ENCODE measurements at regions not wholly inside any gene's neighbourhood (a gene's known extent, or its start where the extent isn't known, plus 50 kb on each side); places are given as distances from the start of the nearest gene placed in this dataset.

- Histone ChIP-seq H4K20me1 (replicated peaks in 1 of 2; ENCODE audit: control insufficient read depth in 1 of 2, insufficient read depth in 2 of 2, low read length in 2 of 2) (no peaks in the 10 kb centered on the region), H3K56ac (replicated peaks; ENCODE audit: insufficient read length, low read depth, low read length) (no peak overlapping the region), H3K18ac (ENCODE audit: extremely low read depth, low read length) (no peak overlapping the region), H3K23me2 (ENCODE audit: low read depth, low read length) (no peaks in the 10 kb centered on the region), H3K79me2 (ENCODE audit: control insufficient read depth in 1 of 2, insufficient read depth in 2 of 2, low read length in 2 of 2) (no peaks in the 10 kb centered on the region), H3K36me3 (ENCODE audit: control insufficient read depth in 2 of 4, insufficient read depth in 4 of 4, low read length in 3 of 4) (no peaks in the 10 kb centered on the region), H3K79me1 (ENCODE audit: low read depth, low read length) (no peaks in the 10 kb centered on the region), H2AFZ (ENCODE audit: low read length) (no peak overlapping the region), H2BK5ac (ENCODE audit: low read depth, low read length) (no peak overlapping the region), H2BK20ac (ENCODE audit: low read length) (no peak overlapping the region), H3K4me1 (replicated peaks in 1 of 4; ENCODE audit: control insufficient read depth in 3 of 4, insufficient read depth in 4 of 4, low read length in 3 of 4) (no peaks in the 10 kb centered on the region), H3K9me3 (ENCODE audit: insufficient read depth in 2 of 2, low read depth in 1 of 2, low read length in 1 of 2) (peaks cover 64 to 86% of the 10 kb centered on the region in 2 experiments), H3K4ac (replicated peaks; ENCODE audit: insufficient read length, low read depth, low read length) (no peak overlapping the region), H3K23ac (ENCODE audit: insufficient read length) (no peak overlapping the region), H3K4me3 (ENCODE audit: extremely low read depth in 1 of 4, insufficient read depth in 2 of 4, low read depth in 3 of 4, low read length in 4 of 4) (no peak overlapping the region), H3K27ac (ENCODE audit: low read depth, low read length) (no peak overlapping the region), H3K14ac (ENCODE audit: insufficient read length) (no peak overlapping the region), H3K27me3 (replicated peaks in 1 of 4; ENCODE audit: control insufficient read depth in 3 of 4, extremely low read depth in 1 of 4, insufficient read depth in 3 of 4, low read length in 3 of 4) (no peaks in the 10 kb centered on the region), H2BK120ac (replicated peaks; ENCODE audit: low read depth, low read length) (no peak overlapping the region), H3K9ac (replicated peaks in 1 of 4; ENCODE audit: extremely low read depth in 1 of 4, low read depth in 3 of 4, low read length in 3 of 4) (no peak overlapping the region), H4K91ac (replicated peaks; ENCODE audit: insufficient read length, low read length) (no peak overlapping the region), H4K5ac (ENCODE audit: insufficient read length, low read depth, low read length) (no peak overlapping the region), H2BK12ac (ENCODE audit: low read depth, low read length) (no peak overlapping the region), H2AK5ac (ENCODE audit: low read depth, low read length) (no peak overlapping the region), H4K8ac (ENCODE audit: extremely low read depth, insufficient read depth, low read length) (no peak overlapping the region), H2BK15ac (ENCODE audit: low read length) (no peak overlapping the region), H3K4me2 (ENCODE audit: insufficient read depth in 1 of 2, low read depth in 2 of 2, low read length in 2 of 2) (no peak overlapping the region)
- no peak for FAIRE-seq
- WGBS, 2 experiments (ENCODE audit: extremely low coverage in 1 of 2, insufficient coverage in 1 of 2, insufficient read length in 1 of 2, insufficient replicate concordance in 2 of 2, low coverage in 1 of 2, low lambda C conversion rate in 2 of 2, missing lambda C conversion rate in 1 of 2): 88% methylated on average over 4 of the region's 4 CpGs; no CpG with 5 or more reads in 1 of the 2 experiments
- CTCF ChIA-PET (ENCODE audit: partially characterized antibody): interaction anchor here (1.2 kb wide), 1 partner anchor 9 kb away, joined by 4 read pairs; no protein-coding TSS in a partner anchor
- no peak for DNase-seq (ENCODE audit: low read depth in 1 of 2, low spot score in 2 of 2)
- POLR2A ChIA-PET (ENCODE audit: partially characterized antibody): no interaction called here
- TF ChIP-seq SAP30 (IDR thresholded peaks at IDR 0.05; ENCODE audit: insufficient read depth, insufficient replicate concordance, low read length): no peak
- no peak for TF ChIP-seq NANOG (IDR thresholded peaks at IDR 0.05; ENCODE audit: insufficient read depth, low read depth, low read length, poor library complexity, severe bottlenecking)
- TF ChIP-seq YY1 (IDR thresholded peaks at IDR 0.05; ENCODE audit: low read depth, low read length): no peak
- TF ChIP-seq BACH1 (IDR thresholded peaks at IDR 0.05; ENCODE audit: low read length): no peak
- TF ChIP-seq SP4 (IDR thresholded peaks at IDR 0.05; ENCODE audit: low read length): no peak
- TF ChIP-seq CHD2 (IDR thresholded peaks at IDR 0.05; ENCODE audit: low read length): no peak
- no peak for TF ChIP-seq ZNF274 (IDR thresholded peaks at IDR 0.05; ENCODE audit: borderline replicate concordance, extremely low read depth, low read length)
- TF ChIP-seq RBBP5 (IDR thresholded peaks at IDR 0.05; ENCODE audit: borderline replicate concordance, low read depth, low read length): no peak
- TF ChIP-seq CREB1 (IDR thresholded peaks at IDR 0.05): no peak
- no peak for TF ChIP-seq MAX (IDR thresholded peaks at IDR 0.05)
- no peak for TF ChIP-seq EGR1 (IDR thresholded peaks at IDR 0.05; ENCODE audit: borderline replicate concordance, low read depth, low read length)
- TF ChIP-seq SP2 (IDR thresholded peaks at IDR 0.05; ENCODE audit: low read length): no peak
- TF ChIP-seq SUZ12 (IDR thresholded peaks at IDR 0.05; ENCODE audit: low read length): no peak
Measured at GRCh38 chr7:56493196-56493595, 377.0 kb upstream of the NUPR2 start.

Data from H1 (cell line).